ENCODE measurements at regions not wholly inside any gene's neighbourhood (a gene's known extent, or its start where the extent isn't known, plus 50 kb on each side); places are given as distances from the start of the nearest gene placed in this dataset.

DNA sequence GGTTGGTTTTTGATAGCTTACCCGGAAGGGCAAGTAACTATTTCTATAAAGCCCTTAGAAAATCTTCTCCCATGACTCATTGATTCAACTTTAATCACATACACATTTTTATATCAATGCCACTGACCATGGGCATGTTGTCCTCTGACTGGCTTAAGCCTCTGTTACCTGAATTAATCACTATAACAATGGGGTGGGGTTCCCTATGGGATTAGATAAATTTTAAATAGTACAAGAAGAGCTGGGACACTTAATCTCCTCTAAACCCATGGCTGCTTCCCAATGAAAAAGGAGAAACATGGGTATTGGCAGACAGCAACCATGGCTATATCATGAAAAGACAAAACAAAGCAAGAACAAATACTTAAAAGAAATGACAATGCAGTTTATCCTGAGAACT, 636.2 kb downstream of the BRINP1 start:
- TF ChIP-seq, protein P1, sequence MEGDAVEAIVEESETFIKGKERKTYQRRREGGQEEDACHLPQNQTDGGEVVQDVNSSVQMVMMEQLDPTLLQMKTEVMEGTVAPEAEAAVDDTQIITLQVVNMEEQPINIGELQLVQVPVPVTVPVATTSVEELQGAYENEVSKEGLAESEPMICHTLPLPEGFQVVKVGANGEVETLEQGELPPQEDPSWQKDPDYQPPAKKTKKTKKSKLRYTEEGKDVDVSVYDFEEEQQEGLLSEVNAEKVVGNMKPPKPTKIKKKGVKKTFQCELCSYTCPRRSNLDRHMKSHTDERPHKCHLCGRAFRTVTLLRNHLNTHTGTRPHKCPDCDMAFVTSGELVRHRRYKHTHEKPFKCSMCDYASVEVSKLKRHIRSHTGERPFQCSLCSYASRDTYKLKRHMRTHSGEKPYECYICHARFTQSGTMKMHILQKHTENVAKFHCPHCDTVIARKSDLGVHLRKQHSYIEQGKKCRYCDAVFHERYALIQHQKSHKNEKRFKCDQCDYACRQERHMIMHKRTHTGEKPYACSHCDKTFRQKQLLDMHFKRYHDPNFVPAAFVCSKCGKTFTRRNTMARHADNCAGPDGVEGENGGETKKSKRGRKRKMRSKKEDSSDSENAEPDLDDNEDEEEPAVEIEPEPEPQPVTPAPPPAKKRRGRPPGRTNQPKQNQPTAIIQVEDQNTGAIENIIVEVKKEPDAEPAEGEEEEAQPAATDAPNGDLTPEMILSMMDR (conservative IDR thresholded peaks at IDR 0.05), result no peak
- no peak for TF ChIP-seq EZH2 (IDR thresholded peaks at IDR 0.05; ENCODE audit: low read depth)
